Frontal cortex (tissue), 3 donors: ENCODE measurements at regions not wholly inside any gene's neighbourhood (a gene's known extent, or its start where the extent isn't known, plus 50 kb on each side); places are given as distances from the start of the nearest gene placed in this dataset.
"Not testable (repeated sequence)": the region's sequence is repeated elsewhere in the genome, so short reads cannot be mapped to it uniquely, and the experiment has no call there.

Experiments
- DNase-seq, 2 donors: peaks; one replicate each; pipeline ENCODE4 v3.0.0; 2012; ENCODE audit warnings: low spot score in 2 of 2
- FAIRE-seq: peaks from 2 replicates; lab custom pipeline; 2012; peaks lifted over from hg19 to GRCh38; lab: Jason Lieb, UNC
- donor health status: control.
- donor health status: control.
- donor health status: control.

- FAIRE-seq, DNase-seq: not testable (repeated sequence)
Measured at GRCh38 chr9:107763469-107763868, 273.9 kb upstream of the KLF4 start.

GRCh38 chr9:107761307-107761706 is 271.7 kb upstream of the KLF4 start:
- no peak for FAIRE-seq
- DNase-seq, result no peak

DNA sequence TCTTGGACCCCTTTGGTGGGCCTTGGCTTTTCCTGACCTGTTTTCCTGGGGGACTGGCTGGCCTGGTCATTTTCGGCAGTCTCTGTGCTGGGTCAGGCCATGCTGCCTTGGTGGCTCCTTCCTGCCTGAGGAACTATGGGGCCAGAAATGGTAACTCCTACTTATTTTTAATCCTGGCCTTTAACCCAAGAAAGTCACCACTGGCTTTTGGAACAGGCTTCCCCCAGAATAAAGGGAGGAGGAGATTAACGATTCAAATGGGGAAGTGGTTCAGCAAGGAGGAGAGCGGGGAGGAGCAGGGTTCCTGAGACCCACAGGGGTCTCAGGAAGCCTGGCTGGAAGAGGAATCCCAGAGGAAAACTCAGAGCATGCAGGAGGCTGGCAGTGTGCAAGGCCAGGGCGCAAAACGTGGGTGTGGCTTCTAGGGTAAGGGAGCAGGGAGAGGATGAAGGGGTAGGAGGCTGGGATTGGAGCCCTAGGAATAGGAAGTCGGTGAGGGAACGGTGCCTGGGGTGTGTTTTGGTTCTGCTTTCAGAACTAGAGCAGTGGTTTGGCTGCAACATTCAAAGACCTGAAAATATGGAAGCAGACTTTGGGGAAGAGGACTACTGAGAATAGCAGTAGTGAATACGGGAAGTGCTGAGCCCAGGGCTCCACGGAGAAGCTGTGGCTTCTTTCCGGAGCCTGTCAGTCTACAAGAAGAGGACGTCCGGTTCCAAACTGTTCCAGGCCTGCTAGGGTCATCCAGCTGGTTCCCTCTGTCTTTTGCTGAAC is 271.1 kb upstream of the KLF4 start:
- FAIRE-seq, result no peak

DNA sequence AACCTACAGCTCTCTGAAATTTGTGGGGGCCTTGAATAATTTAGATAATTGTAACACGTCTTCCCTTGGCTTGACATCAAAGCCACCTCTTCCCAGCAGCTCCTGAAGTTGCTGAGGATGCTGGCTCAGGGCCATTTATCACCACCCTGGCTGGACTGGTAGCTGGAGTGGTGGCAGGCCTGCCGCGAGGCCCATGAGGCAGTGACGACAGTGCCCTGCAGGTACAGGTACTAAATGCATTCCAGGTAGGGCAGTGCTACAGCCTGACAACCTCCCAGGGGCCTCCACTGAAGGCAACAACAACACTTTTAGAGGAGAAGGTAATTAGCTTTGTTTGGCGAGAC is 270.2 kb upstream of the KLF4 start:
- DNase-seq, result no peak
- no peak for FAIRE-seq

More for the DNA sequence above, 271.1 kb upstream of the KLF4 start:
- DNase-seq, result no peak

- FAIRE-seq, result no peak
- DNase-seq, result no peak
Measured at GRCh38 chr9:107759009-107759822, 269.6 kb upstream of the KLF4 start.

DNA sequence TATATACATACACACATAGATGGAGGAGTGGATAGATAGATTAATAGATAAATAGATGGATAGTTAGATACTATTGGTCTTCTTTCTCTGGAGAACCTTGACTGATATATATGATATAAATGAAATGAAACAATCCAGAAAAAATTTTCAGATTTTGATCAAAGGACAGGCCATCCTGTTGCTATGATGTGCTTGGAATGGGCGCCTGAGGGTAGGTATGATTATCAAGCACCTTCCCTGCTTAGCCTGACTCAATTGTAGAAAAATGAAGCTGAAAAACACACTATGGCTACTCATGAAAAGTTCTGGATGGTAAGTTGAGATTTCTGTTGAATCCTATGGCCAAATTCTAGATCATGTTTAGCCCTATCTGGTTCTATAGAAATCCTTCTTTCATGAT is 266.5 kb upstream of the KLF4 start:
- FAIRE-seq (no peak), DNase-seq (no peak)

DNA sequence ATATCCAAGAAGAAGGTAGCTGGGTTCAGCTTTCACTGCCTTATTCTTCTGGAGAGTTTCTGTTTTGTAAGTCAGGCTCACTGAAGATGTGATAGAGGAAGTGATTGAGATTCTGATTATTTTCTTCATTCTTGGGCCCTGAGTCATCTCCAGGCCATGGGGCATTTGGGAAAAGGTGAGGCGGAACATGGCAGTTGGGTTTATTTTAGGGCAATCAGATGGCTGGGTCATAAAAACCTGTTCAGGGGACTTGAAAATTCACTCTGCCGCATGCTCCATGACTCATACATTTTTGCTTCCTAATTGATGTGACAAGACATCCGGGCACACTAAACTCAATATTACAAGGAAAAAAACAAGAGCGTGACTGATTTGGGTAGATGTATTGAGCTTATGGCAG is 265.7 kb upstream of the KLF4 start:
- DNase-seq, result no peak
- no peak for FAIRE-seq

DNA sequence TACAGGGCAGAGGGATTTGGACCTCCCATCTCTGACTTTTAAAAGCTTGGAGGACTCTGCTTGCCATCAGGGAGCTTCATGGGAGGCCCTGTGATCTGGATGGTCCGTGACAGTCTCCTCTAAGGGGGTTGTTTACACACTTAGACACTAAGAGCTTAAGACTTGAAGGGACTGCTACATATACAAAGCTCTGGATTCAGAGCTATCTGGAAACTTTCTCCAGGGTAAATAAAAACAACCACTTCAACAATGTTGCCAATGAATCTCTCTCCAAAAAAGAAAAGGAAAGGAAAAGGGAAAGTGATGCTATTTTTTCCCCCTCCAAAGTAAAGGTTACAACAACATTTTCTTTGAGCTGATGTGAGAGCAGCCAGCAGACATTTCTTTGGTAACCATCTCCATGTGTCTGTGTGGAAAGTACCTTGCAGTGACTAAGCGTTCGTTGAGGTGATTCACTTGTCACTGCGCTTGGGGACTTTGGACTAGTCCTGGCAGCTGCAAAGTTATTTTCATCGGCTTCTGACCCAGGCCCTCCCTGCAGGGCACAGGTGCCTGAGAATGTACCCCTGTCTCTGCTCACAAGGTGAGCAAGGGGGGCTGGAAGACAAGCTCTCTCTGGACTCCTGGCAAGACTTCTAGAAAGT is 262.1 kb upstream of the KLF4 start:
- DNase-seq (no peak), FAIRE-seq (no peak)

DNA sequence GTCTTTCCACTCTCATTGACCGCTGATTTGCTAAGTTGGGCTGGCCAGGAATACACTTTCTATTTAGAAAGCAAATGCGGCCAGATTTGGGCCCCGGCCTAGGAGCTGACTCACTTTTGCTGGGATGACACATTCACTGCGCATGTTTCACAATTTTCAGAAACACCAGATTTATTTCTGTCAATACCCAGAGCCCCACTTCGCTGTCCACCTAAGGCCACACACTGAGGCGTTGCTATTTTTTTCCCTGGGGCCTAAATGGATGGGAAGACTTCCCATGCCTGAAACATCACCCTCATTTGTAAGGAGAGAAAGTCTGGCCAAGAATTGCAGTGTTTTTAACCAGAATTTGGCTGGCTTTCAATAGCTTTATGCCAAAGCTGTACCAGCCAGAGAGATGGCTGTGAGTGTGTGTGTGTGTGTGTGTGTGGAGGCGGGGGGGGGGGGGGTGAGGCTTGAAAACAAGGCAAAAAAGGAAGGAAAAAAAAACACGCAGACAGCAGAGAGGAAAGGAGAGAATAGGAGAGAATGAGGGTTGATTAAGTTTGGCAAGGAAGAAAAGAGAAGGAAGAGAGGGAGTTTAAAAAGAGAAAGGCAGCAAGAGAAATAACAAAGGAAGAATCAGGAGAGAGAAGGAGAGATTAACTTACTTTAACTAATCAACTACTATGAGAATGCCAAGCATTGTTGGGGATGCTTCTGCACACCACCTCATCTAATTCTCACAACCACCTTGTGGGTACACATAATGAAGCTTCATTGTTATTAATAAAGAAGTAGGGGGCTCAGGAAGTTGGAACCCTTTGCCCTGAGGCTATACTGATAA is 261.4 kb upstream of the KLF4 start:
- FAIRE-seq, result no peak
- peak; percentile 39 to 56 for DNase-seq

DNA sequence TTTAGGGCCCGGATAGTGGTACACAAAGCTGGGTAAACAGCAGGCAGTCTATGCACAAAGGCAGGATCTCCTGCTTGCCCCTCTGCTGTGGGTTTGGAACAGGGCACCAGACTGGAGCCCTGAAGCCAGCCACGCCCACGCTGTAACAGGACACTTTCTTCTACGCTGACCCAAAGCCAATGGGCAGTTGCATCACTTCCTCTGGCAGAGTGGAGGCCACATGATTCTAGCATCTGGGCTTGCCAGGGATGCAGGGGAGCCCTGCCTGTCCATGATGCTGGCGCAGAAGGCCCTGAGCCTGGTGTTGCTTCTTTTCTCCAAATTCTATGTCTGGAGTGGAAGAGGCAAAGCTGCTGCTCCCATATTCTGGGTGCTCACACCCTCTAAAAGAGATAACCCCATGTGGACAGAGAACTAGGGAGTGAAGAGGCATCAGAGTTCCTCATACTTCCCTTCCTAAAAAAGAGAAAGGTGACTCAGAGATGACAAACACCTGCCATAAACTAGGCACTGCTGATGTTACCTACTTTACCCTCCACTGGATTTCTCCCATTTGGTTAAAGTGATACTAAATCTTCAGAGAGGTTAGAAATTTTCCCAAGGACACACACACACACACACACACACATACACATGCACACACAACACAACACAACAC is 260.3 kb upstream of the KLF4 start:
- peak; percentile 50 to 59 for DNase-seq
- FAIRE-seq, result no peak

- no peak for FAIRE-seq
- DNase-seq, result no peak
Measured at GRCh38 chr9:107744873-107745272, 255.3 kb upstream of the KLF4 start.

DNA sequence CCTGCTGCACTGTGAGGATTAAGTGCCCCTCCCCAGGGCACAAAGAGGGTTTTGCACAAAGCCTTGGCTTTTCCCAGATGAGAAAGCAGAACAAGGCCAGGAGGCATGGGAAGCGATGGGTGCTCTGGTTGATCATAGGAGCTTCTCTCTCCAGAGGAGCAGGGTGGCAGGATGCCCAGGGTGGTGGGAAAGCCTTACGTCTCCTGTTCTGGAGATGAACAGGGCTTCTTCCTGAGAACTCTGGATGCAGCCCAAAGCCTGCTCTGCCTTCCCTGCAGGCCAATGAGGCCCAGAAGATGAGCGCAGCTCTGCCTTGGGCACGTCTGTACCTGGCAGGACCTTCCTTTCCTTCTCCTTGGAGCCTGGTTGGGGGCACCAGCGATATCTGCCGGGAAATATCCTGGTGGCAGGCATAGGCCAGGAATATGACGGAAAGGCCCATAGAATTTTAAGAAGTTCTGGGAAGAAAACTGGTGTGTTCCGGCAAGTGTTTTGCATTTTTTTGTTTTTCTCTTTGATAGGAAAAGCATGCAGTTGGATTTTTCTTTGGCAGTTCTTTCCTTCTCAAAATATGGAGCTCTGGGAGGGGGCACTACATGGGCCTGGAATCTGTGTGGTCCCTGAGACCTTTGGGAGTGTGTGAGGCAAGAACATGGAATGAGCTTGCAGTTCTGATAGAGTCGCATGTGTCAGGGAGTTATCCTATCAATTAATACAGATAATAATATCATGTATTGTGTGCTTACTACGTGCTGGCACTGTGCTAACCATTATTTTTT is 253.2 kb upstream of the KLF4 start:
- DNase-seq (no peak), FAIRE-seq (no peak)

GRCh38 chr9:107740088-107740980 is 250.8 kb upstream of the KLF4 start:
- FAIRE-seq (no peak), DNase-seq (no peak)

DNA sequence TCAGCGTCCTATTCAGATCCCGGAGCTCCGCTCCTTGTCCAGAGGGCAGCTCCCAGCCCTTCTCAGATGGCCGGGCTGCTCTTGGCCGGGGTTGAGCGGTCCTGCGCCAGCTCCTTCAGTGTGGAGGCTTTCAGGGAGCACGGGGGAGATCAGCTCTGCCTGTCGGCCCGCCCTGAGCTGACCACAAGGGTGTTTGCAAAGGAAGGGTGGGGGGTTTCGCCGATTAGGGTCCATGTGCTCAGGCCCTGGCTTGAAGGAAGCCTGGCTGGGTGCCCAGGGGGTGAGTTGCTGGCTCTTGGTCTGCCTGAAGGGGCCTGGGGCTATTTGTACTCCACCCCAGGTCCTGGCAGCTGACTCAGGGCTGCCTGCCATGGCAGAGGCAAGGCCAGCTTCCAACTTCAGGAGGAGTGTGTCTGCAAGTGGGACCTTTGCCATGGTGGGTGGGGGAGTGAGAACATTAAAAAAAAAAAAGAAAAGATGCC is 250.1 kb upstream of the KLF4 start:
- DNase-seq, result no peak
- FAIRE-seq, result no peak

- no peak for FAIRE-seq
Measured at GRCh38 chr9:107738789-107739188, 249.2 kb upstream of the KLF4 start.

GRCh38 chr9:107737987-107738743 is 248.6 kb upstream of the KLF4 start:
- DNase-seq (no peak), FAIRE-seq (no peak)

More at GRCh38 chr9:107738789-107739188, 249.2 kb upstream of the KLF4 start:
- DNase-seq, result no peak

- FAIRE-seq (no peak), DNase-seq (no peak)
Measured at GRCh38 chr9:107737610-107737986, 248.0 kb upstream of the KLF4 start.
